CD4-positive, alpha-beta T cell (primary cell): ENCODE measurements at regions not wholly inside any gene's neighbourhood (a gene's known extent, or its start where the extent isn't known, plus 50 kb on each side); places are given as distances from the start of the nearest gene placed in this dataset.

Experiments
- ATAC-seq: fragments of 200-7000 bp; cut with Tn5 transposase; one replicate; pipeline ENCODE4 v1.10.0; 2022; ENCODE audit warnings: mild to moderate bottlenecking; ENCODE audit not compliant: poor library complexity
- CTCF ChIA-PET: fragments of 350-600 bp; sonication (Branson Sonifier 250); formaldehyde crosslinking; loops from one replicate; lab custom pipeline; 2021; ENCODE audit warnings: antibody characterized with exemption, inconsistent platforms; lab: Charles Lee
- POLR2A ChIA-PET: fragments of 350-600 bp; sonication (Branson Sonifier 250); formaldehyde crosslinking; loops from one replicate; lab custom pipeline; 2021; ENCODE audit warnings: antibody characterized with exemption, inconsistent platforms; lab: Charles Lee
- DNase-seq, 14 experiments: peaks; one replicate each; pipeline ENCODE4 v3.0.0-alpha.2; 2013 to 2020; ENCODE audit warnings: mixed read lengths in 2 of 14
- H3K27ac ChIP-seq, 2 donors: one replicate each; pipeline versions ENCODE4 v1.5.1 to v1.7.0; 2013; ENCODE audit warnings: low read length in 2 of 2, low read depth in 1 of 2, mild to moderate bottlenecking in 1 of 2
- H3K27me3 ChIP-seq, 2 experiments: 1 replicate in 1 of 2; 2 replicates in 1 of 2; pipeline versions ENCODE4 v1.6.1 to v1.7.0; 2013; ENCODE audit warnings: low read length in 2 of 2, control low read depth in 1 of 2, mild to moderate bottlenecking in 1 of 2, moderate library complexity in 1 of 2; ENCODE audit not compliant: insufficient read depth in 2 of 2, control insufficient read depth in 1 of 2
- H3K36me3 ChIP-seq: one replicate; pipeline ENCODE4 v1.6.1; 2013; ENCODE audit warnings: low read length, control low read depth; ENCODE audit not compliant: insufficient read depth
- H3K4me1 ChIP-seq: one replicate; pipeline ENCODE4 v1.6.1; 2013; ENCODE audit warnings: low read length, control low read depth; ENCODE audit not compliant: insufficient read depth
- H3K4me3 ChIP-seq: one replicate; pipeline ENCODE4 v1.5.1; 2013; ENCODE audit warnings: mild to moderate bottlenecking, low read length, moderate library complexity
- H3K9me3 ChIP-seq, 2 experiments: 1 replicate in 1 of 2; 2 replicates in 1 of 2; pipeline versions ENCODE4 v1.6.1 to v1.7.0; 2013; ENCODE audit warnings: low read length in 2 of 2, mild to moderate bottlenecking in 2 of 2, control low read depth in 1 of 2, moderate library complexity in 1 of 2; ENCODE audit not compliant: control insufficient read depth in 1 of 2, insufficient read depth in 1 of 2
- H3K27ac Mint-ChIP-seq: one replicate; pipeline ENCODE4 v1.8.0; 2020; ENCODE audit warnings: mixed read lengths
- H3K27me3 Mint-ChIP-seq: one replicate; pipeline ENCODE4 v1.8.0; 2021; ENCODE audit warnings: mixed read lengths
- H3K36me3 Mint-ChIP-seq: one replicate; pipeline ENCODE4 v1.8.0; 2021; ENCODE audit warnings: low read depth, mixed read lengths
- H3K4me1 Mint-ChIP-seq: one replicate; pipeline ENCODE4 v1.8.0; 2021; ENCODE audit warnings: low read depth, mixed read lengths
- H3K4me3 Mint-ChIP-seq: one replicate; pipeline ENCODE4 v1.8.0; 2020; ENCODE audit warnings: mild to moderate bottlenecking, mixed read lengths
- H3K9me3 Mint-ChIP-seq: one replicate; pipeline ENCODE4 v1.8.0; 2020; ENCODE audit warnings: mixed read lengths
- CTCF ChIP-seq: fragments of 200-600 bp; IDR thresholded peaks from one replicate; pipeline ENCODE4 v1.8.0; 2022; ENCODE audit warnings: antibody characterized with exemption, mild to moderate bottlenecking
- intact Hi-C, 2 experiments: fragments of 100-400 bp; cut with DNase I in 1 of 2; cut with micrococcal nuclease in 1 of 2; formaldehyde crosslinking; loops; one replicate each; pipeline versions ENCODE4 v1.15.1 to v1.9.0; 2023 to 2025; cut with DNase I, micrococcal nuclease

GRCh38 chr5:3288325-3288724 lies 307.3 kb upstream of the IRX1 start:
- Mint-ChIP-seq H3K9me3 (peaks cover 3% of the 10 kb centered on the region), H3K27me3 (no peaks in the 10 kb centered on the region), H3K4me3 (no peak overlapping the region), H3K36me3 (no peaks in the 10 kb centered on the region), H3K27ac (no peak overlapping the region), H3K4me1 (no peaks in the 10 kb centered on the region)
- Histone ChIP-seq H3K27me3 (no peaks in the 10 kb centered on the region), H3K4me1 (no peaks in the 10 kb centered on the region), H3K4me3 (no peak overlapping the region), H3K27ac (no peak overlapping the region), H3K36me3 (no peaks in the 10 kb centered on the region), H3K9me3 (peaks cover 0 to 22% of the 10 kb centered on the region in 2 experiments)
- DNase-seq (no peak), ATAC-seq (no peak)
- no peak for TF ChIP-seq CTCF
- ChIA-PET POLR2A (no interaction called here), CTCF (no interaction called here)
- intact Hi-C loops = no loop called here

GRCh38 chr5:3287516-3287915 lies 308.1 kb upstream of the IRX1 start:
- Mint-ChIP-seq H3K4me1 (no peaks in the 10 kb centered on the region), H3K27ac (no peak overlapping the region), H3K4me3 (no peak overlapping the region), H3K36me3 (no peaks in the 10 kb centered on the region), H3K27me3 (no peaks in the 10 kb centered on the region), H3K9me3 (peaks cover 2% of the 10 kb centered on the region)
- Histone ChIP-seq H3K4me1 (no peaks in the 10 kb centered on the region), H3K36me3 (no peaks in the 10 kb centered on the region), H3K27ac (no peak overlapping the region), H3K4me3 (no peak overlapping the region), H3K27me3 (no peaks in the 10 kb centered on the region), H3K9me3 (peaks cover 0 to 28% of the 10 kb centered on the region in 2 experiments)
- CTCF ChIA-PET = no interaction called here
- TF ChIP-seq CTCF = no peak
- POLR2A ChIA-PET = no interaction called here
- ATAC-seq = no peak
- DNase-seq = no peak
- intact Hi-C loops = no loop called here

GRCh38 chr5:3285621-3286020 lies 310.0 kb upstream of the IRX1 start:
- CTCF ChIA-PET = no interaction called here
- H3K27ac ChIP-seq = no peak overlapping the region
- no peak overlapping the region for H3K27ac Mint-ChIP-seq
- H3K4me1 Mint-ChIP-seq = no peaks in the 10 kb centered on the region
- POLR2A ChIA-PET = no interaction called here
- H3K4me3 Mint-ChIP-seq = no peak overlapping the region
- no peaks in the 10 kb centered on the region for H3K9me3 Mint-ChIP-seq
- H3K36me3 ChIP-seq = no peaks in the 10 kb centered on the region
- no peaks in the 10 kb centered on the region for H3K36me3 Mint-ChIP-seq
- H3K9me3 ChIP-seq = peaks cover 0 to 38% of the 10 kb centered on the region in 2 experiments
- intact Hi-C loops = no loop called here
- H3K4me3 ChIP-seq = no peak overlapping the region
- ATAC-seq (no peak), DNase-seq (no peak)
- no peaks in the 10 kb centered on the region for H3K27me3 Mint-ChIP-seq
- no peaks in the 10 kb centered on the region for H3K4me1 ChIP-seq
- TF ChIP-seq CTCF = no peak
- no peaks in the 10 kb centered on the region for H3K27me3 ChIP-seq
